HEK293 (cell line): ENCODE measurements at regions not wholly inside any gene's neighbourhood (a gene's known extent, or its start where the extent isn't known, plus 50 kb on each side); places are given as distances from the start of the nearest gene placed in this dataset.

Experiments
- TCF7L2 ChIP-seq: IDR thresholded peaks from 2 replicates; pipeline ENCODE4 v1.6.1; 2011; ENCODE audit warnings: low read depth, mild to moderate bottlenecking, inconsistent platforms, low read length, moderate library complexity, borderline replicate concordance
- YY1 ChIP-seq: fragments of 450-650 bp; formaldehyde crosslinking; IDR thresholded peaks from 2 replicates; pipeline ENCODE4 v1.5.1; 2018; ENCODE audit warnings: missing biosample characterization, missing genetic modification characterization
- ZNF174 ChIP-seq: fragments of 450-650 bp; formaldehyde crosslinking; IDR thresholded peaks from 2 replicates; pipeline ENCODE4 v1.5.0; 2017; ENCODE audit warnings: missing biosample characterization, mild to moderate bottlenecking, missing genetic modification characterization
- ZNF792 ChIP-seq: fragments of 450-650 bp; formaldehyde crosslinking; IDR thresholded peaks from 2 replicates; pipeline ENCODE4 v1.5.1; 2016; ENCODE audit warnings: missing biosample characterization, missing genetic modification characterization
- TF ChIP-seq, protein P1 (sequence below): fragments of 450-650 bp; formaldehyde crosslinking; IDR thresholded peaks from 2 replicates; pipeline ENCODE4 v1.5.1; 2016; ENCODE audit warnings: missing biosample characterization, missing genetic modification characterization

DNA sequence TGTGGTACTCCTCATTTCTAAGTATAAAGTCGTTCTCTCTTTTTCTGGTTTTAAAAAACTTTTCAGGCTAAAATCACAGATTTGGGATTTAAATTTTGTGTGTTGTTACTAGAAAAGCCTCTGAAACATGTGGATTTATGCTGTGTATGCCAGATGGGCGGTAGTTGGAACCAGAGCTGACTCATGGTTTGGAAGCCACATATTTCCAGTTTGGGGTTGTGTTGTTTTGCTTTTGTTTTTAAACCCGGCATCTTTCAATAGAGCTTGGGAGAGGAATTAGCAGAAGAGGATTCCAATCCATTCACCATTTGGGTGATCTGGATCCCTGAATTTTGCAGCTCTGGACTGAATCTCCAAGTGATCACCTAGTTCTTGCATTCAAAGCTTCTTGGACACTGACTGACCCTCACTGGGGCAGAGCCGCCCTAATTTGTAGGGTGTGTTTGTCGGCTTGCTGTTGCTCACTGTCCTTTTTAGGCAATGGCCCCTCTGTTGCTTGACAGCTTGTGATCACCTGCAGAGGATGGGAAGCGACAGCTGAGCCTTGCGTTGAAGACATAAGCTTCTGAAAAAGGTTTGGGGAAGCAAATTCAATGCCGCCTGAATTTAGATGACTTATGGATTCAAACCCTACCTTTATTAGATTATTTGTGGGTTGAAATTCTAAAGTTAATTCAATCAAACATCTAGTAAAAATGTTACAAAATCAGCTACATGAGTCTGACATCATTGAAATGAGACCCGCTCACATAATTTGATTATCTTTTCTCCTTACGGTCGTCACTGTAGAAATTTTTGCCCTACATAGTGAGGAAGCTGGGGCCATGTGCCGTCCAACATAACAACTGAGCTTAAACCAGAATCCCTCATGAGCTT lies 79.9 kb upstream of the CD83 start:
- no peak for TF ChIP-seq YY1 (tag by site-specific recombination)
- TF ChIP-seq ZNF174 (tag by site-specific recombination) = no peak
- TF ChIP-seq TCF7L2 = no peak
- no peak for TF ChIP-seq ZNF792
- TF ChIP-seq, protein P1, sequence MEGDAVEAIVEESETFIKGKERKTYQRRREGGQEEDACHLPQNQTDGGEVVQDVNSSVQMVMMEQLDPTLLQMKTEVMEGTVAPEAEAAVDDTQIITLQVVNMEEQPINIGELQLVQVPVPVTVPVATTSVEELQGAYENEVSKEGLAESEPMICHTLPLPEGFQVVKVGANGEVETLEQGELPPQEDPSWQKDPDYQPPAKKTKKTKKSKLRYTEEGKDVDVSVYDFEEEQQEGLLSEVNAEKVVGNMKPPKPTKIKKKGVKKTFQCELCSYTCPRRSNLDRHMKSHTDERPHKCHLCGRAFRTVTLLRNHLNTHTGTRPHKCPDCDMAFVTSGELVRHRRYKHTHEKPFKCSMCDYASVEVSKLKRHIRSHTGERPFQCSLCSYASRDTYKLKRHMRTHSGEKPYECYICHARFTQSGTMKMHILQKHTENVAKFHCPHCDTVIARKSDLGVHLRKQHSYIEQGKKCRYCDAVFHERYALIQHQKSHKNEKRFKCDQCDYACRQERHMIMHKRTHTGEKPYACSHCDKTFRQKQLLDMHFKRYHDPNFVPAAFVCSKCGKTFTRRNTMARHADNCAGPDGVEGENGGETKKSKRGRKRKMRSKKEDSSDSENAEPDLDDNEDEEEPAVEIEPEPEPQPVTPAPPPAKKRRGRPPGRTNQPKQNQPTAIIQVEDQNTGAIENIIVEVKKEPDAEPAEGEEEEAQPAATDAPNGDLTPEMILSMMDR (tag by site-specific recombination) = no peak
